ENCODE measurements at regions not wholly inside any gene's neighbourhood (a gene's known extent, or its start where the extent isn't known, plus 50 kb on each side); places are given as distances from the start of the nearest gene placed in this dataset.

DNA sequence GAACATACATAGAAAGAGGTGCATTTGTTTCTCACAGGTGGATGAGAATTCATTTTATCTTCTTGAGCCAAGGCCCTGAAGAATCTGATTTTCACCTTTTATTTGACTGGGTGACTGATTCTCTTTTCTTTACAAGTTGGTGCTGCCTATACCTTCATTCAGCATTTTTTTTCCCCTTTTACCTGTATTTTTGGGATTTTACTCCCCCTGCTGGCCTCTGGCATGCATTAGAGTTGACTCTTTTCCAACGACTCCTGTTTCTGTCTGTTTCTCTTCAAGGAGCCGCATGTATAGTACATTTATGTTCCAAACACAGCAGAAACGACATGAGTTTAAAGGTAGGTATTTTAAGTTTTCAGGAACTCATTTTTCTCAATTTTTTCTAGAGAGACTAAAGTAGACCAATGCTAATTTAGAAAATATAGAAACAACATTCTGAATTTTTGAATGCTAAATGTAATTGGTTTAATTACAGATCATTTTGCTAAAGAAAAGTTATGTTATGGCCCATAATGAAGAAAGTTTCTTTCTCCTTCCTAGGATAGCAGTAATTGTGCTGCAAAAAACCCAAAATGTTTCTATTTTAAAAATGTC, 149.8 kb upstream of the HDAC9 start:
- intact Hi-C loops (cut with micrococcal nuclease), result loop anchor here (1.0 to 10.0 kb wide), 6 partner anchors 281 to 1361 kb away; no protein-coding TSS in a partner anchor
- H3K36me3 Mint-ChIP-seq (ENCODE audit: low read depth), result no peaks in the 10 kb centered on the region
- peaks cover 11% of the 10 kb centered on the region for H3K27me3 Mint-ChIP-seq (ENCODE audit: low read depth)
- H3K4me3 Mint-ChIP-seq, result no peak overlapping the region
- CTCF ChIA-PET, result interaction anchor here (0.6 to 1.7 kb wide), 10 partner anchors 13 to 1451 kb away, joined by 3 to 11 read pairs (median 4); no protein-coding TSS in a partner anchor
- no peaks in the 10 kb centered on the region for H3K4me1 Mint-ChIP-seq (ENCODE audit: low read depth)
- peaks cover 3% of the 10 kb centered on the region for H3K9me3 Mint-ChIP-seq
- DNase-seq, result peak; percentile 44
- H3K27ac Mint-ChIP-seq, result no peak overlapping the region

DNA sequence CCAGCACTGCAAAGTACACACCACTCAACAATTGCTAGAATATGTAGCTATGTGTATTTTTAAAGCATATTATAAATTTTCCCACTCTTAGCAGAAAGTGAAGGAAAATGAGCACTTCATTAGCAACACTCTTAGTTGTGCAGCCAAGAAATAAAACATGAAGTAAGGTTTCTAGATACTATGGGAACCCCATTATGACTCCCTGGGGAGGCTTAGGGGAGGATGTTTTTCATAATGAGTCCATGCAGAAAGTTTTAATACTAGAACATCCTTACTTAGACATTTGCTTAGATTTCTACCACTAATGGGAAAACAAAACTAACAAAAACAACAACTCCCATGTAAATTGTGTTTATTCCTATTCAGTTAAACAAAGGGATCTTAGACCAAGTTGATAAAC, 148.4 kb upstream of the HDAC9 start:
- DNase-seq, result no peak
- intact Hi-C loops (cut with micrococcal nuclease), result loop anchor here (5.0 to 10.0 kb wide), 2 partner anchors 375 to 1362 kb away; no protein-coding TSS in a partner anchor
- CTCF ChIA-PET, result interaction anchor here (0.6 to 1.4 kb wide), 2 partner anchors 11 to 664 kb away, joined by 3 read pairs; no protein-coding TSS in a partner anchor
- Mint-ChIP-seq H3K4me3 (no peak overlapping the region), H3K27me3 (ENCODE audit: low read depth) (peaks cover 5% of the 10 kb centered on the region), H3K27ac (no peak overlapping the region), H3K36me3 (ENCODE audit: low read depth) (no peaks in the 10 kb centered on the region), H3K4me1 (ENCODE audit: low read depth) (no peaks in the 10 kb centered on the region), H3K9me3 (no peaks in the 10 kb centered on the region)

DNA sequence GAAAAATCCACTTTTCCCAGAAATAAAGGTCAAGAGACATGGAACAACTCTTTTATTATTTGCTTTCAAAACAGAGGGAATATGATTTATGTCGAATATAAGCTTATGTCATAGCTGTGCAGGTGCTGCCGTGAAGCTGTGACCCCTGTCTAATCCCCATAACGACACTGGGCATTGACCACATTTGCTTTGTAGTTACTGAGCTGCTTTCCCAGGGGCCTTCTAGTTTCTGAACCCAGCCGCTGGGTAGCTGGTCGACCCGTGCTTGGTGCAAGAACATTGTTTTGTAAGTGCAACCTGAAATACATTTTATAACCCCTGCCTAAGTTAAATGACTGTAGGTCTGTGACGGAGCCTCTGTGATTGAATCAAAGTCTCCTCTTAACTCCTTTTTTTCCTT, 144.9 kb upstream of the HDAC9 start:
- DNase-seq, result no peak
- H3K9me3 Mint-ChIP-seq, result no peaks in the 10 kb centered on the region
- H3K4me3 Mint-ChIP-seq, result no peak overlapping the region
- peaks cover 2% of the 10 kb centered on the region for H3K4me1 Mint-ChIP-seq (ENCODE audit: low read depth)
- H3K36me3 Mint-ChIP-seq (ENCODE audit: low read depth), result no peaks in the 10 kb centered on the region
- no peak overlapping the region for H3K27ac Mint-ChIP-seq
- intact Hi-C loops (cut with micrococcal nuclease), result loop anchor here (5.0 kb wide), 1 partner anchor 1142 kb away; no protein-coding TSS in a partner anchor
- CTCF ChIA-PET, result no interaction called here
- H3K27me3 Mint-ChIP-seq (ENCODE audit: low read depth), result no peaks in the 10 kb centered on the region

DNA sequence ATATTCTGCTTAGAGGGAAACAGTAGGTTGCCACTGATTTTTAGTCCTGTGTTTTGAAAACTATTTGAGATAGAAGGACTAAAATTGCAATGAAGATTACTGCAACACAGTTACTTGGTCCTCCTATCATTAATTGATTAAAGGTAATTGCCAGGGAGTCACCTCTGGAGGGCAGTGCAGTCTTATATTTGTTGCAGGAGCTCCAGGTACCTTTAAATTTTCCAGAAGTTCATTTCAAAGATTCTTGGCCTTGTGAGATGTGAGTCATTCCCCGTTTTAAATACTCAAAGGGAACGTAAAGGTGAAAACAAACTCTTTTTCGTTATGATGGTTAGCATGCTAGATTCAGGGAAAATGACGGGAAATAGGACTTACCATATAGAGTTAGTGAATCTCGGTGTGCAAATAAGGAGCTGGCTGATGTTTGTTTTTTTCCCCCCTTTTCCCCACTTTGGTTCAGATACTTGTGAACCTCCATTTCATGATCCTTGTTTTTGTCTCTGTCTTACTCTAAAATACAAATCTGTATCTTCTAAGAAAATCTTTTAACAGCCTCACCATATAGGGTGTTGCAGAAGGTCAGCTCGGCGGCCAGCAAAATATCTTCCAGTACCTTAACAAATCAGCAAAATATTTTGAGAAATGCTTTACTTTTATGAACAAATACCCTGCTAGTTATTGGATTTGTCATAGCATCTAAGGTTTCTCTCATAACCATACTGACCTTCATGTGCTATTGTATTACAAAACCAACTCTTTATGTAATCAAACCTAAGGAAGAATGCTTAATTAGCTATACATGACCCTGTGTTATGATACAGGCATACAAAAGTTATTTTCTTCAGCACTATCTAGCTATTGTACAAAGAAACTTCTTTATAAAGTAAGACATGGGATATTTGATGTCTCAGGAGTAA, 143.0 kb upstream of the HDAC9 start:
- H3K27ac Mint-ChIP-seq, result no peak overlapping the region
- peak; percentile 41 for DNase-seq

DNA sequence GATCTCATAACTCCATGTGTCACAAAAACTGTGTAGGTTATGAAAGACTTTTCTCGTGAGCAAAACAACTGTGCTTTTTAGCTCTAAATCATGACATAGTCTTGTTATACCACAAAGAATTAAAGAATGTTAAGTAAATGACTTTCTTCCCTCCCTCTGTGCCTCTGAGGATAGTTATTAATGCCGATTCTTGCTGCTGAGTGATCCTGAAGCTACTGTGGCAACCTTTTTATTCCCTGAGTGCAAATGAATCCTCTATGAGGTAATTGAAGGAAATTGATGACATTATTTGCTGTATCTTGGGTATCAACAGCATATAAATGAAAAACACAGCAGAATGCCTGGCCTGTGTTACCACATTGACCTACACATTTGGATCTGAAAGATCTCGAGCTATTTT, 142.2 kb upstream of the HDAC9 start:
- no peaks in the 10 kb centered on the region for H3K27me3 Mint-ChIP-seq (ENCODE audit: low read depth)
- no peaks in the 10 kb centered on the region for H3K36me3 Mint-ChIP-seq (ENCODE audit: low read depth)
- H3K9me3 Mint-ChIP-seq, result no peaks in the 10 kb centered on the region
- H3K4me3 Mint-ChIP-seq, result no peak overlapping the region
- peaks cover 3% of the 10 kb centered on the region for H3K4me1 Mint-ChIP-seq (ENCODE audit: low read depth)
- no peak overlapping the region for H3K27ac Mint-ChIP-seq
- intact Hi-C loops (cut with micrococcal nuclease), result loop anchor here (5.0 kb wide), 1 partner anchor 1139 kb away; no protein-coding TSS in a partner anchor
- CTCF ChIA-PET, result interaction anchor here (0.7 to 1.8 kb wide), 9 partner anchors 10 to 1933 kb away, joined by 3 to 9 read pairs (median 3); no protein-coding TSS in a partner anchor
- DNase-seq, result no peak

More for the DNA sequence above, 143.0 kb upstream of the HDAC9 start:
- H3K36me3 Mint-ChIP-seq (ENCODE audit: low read depth), result no peaks in the 10 kb centered on the region
- peaks cover 3% of the 10 kb centered on the region for H3K4me1 Mint-ChIP-seq (ENCODE audit: low read depth)
- H3K9me3 Mint-ChIP-seq, result no peaks in the 10 kb centered on the region
- intact Hi-C loops (cut with micrococcal nuclease), result loop anchor here (1.0 to 5.0 kb wide), 4 partner anchors 314 to 1313 kb away; no protein-coding TSS in a partner anchor
- H3K4me3 Mint-ChIP-seq, result no peak overlapping the region
- CTCF ChIA-PET, result interaction anchor here (0.6 to 1.8 kb wide), 16 partner anchors 9 to 1932 kb away, joined by 3 to 9 read pairs (median 3); no protein-coding TSS in a partner anchor
- H3K27me3 Mint-ChIP-seq (ENCODE audit: low read depth), result no peaks in the 10 kb centered on the region

DNA sequence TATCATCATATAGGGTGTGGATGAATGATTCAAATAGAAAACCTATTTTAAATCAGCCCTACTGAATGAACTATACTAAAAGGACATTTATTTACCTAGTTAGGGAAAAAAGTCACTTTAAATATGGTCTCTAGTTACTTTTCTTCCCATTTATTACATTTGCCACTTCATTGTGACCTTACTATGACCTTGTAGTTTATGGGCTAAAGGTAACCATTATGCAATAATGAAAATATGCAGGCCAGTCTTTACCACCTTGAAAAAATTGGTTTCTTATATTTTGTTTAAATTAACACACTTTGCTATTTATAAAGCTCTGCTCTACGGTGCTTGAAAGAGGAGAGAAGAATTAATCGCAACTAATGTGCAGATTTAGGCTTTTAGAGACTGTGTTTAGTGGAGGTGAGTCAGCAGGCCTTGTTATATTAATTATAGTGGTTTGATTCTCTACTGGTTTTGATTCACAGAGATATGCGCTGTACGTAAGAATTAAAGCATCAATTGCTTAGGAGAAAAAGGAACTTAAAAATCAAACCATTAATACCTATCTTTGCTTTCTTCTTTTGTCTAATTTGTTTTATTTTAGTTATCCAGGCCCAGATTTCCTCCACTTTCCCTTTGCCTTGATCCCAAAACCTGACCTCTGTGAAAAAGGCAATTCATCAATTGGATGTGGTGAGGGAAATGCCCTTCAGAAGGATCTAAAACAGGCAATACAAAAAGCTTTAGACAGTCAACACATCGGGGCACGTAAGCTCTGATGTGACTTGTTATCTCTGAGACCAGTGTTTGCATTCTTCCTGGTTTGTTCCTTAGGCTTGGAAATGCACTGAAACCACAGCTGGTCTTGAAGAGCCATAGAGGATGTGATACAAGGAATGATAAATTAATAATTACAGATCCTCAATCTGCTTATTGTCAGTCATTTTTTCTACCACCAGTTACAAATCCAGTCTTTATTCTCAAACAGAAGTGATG, 141.2 kb upstream of the HDAC9 start:
- CTCF ChIA-PET, result interaction anchor here (0.7 to 1.2 kb wide), 4 partner anchors 264 to 697 kb away, joined by 3 to 4 read pairs (median 3); no protein-coding TSS in a partner anchor

DNA sequence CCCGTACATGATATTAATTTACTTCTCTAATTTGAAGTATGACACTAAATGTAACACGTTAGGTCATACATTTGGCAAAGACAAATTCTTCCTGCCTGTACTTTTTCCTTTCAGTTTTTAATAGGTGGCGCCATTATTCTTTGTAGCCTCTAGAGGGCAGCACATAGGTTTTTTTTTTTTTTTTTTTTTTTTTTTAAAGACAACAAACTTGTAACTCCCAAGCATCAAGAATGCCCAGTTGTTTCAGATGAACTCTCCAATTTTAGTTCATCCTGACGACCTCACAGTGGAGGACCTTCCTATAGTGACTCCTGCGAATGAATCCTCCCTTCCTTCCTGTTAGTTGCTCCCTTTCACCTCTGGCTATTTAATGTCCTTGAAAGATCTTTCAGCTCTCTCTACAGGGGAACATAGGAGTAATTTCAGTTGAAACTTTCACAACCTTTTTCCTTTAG, 139.3 kb upstream of the HDAC9 start:
- intact Hi-C loops (cut with micrococcal nuclease), result loop anchor here (1.0 to 2.0 kb wide), 2 partner anchors 215 to 1309 kb away; no protein-coding TSS in a partner anchor
- DNase-seq, result no peak
- Mint-ChIP-seq H3K27ac (no peak overlapping the region), H3K4me1 (ENCODE audit: low read depth) (peaks cover 3% of the 10 kb centered on the region), H3K36me3 (ENCODE audit: low read depth) (no peaks in the 10 kb centered on the region), H3K27me3 (ENCODE audit: low read depth) (peaks cover 2% of the 10 kb centered on the region), H3K4me3 (no peak overlapping the region), H3K9me3 (no peaks in the 10 kb centered on the region)
- CTCF ChIA-PET, result interaction anchor here (0.6 to 0.9 kb wide), 3 partner anchors 32 to 253 kb away, joined by 3 to 4 read pairs (median 3); no protein-coding TSS in a partner anchor

More for the DNA sequence above, 141.2 kb upstream of the HDAC9 start:
- Mint-ChIP-seq H3K4me1 (ENCODE audit: low read depth) (peaks cover 3% of the 10 kb centered on the region), H3K27ac (no peak overlapping the region), H3K27me3 (ENCODE audit: low read depth) (no peaks in the 10 kb centered on the region), H3K9me3 (no peaks in the 10 kb centered on the region), H3K36me3 (ENCODE audit: low read depth) (no peaks in the 10 kb centered on the region), H3K4me3 (no peak overlapping the region)
- intact Hi-C loops (cut with micrococcal nuclease), result loop anchor here (5.0 kb wide), 1 partner anchor 1138 kb away; no protein-coding TSS in a partner anchor
- DNase-seq, result no peak

DNA sequence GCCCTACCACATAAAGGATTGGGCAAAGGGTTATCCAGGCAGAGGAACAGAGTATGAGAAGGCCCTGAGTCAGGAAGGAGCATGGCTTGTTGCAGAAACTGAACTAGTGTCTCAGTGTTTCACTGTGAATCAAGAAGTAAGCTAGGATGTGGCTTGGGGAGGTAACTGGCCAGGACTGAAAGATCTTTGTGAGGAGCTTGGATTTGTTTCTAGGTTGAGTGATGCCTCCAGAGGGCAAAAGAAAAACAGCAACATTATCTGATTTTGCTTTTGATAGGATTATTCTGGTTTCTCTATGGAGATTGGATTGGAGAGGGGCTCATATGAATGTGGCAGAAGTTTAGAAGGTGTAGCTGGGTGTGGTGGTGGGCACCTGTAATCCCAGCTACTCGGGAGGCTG, 137.9 kb upstream of the HDAC9 start:
- H3K4me3 Mint-ChIP-seq, result no peak overlapping the region
- no peak for DNase-seq
- CTCF ChIA-PET, result interaction anchor here (1.0 to 1.4 kb wide), 6 partner anchors 9 to 748 kb away, joined by 3 to 4 read pairs (median 4); no protein-coding TSS in a partner anchor

DNA sequence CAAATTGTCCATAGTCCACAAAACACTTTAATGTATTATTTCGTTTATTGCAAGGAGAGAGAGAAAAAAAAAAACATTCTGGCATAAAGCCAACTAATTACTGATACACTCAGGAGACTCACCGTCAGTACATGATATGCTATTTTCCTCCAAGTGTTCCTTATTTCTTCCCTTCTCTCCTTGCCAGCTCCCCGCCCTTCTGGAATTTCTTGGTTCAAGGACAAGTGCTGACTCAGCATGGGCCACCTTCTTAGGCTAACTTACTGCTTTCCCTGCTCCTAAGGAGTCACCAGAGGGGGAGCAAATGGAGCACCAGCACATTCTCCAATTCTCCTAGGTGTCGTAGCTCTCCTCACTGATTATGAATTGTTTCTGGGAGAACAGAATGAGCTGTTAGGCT, 133.8 kb upstream of the HDAC9 start:
- Mint-ChIP-seq H3K27me3 (ENCODE audit: low read depth) (peaks cover 2% of the 10 kb centered on the region), H3K9me3 (no peaks in the 10 kb centered on the region), H3K4me1 (ENCODE audit: low read depth) (no peaks in the 10 kb centered on the region), H3K4me3 (no peak overlapping the region), H3K27ac (no peak overlapping the region), H3K36me3 (ENCODE audit: low read depth) (no peaks in the 10 kb centered on the region)
- CTCF ChIA-PET, result interaction anchor here (1.6 kb wide), 1 partner anchor 9 kb away, joined by 3 read pairs; no protein-coding TSS in a partner anchor
- DNase-seq, result no peak
- intact Hi-C loops (cut with micrococcal nuclease), result no loop called here

More for the DNA sequence above, 137.9 kb upstream of the HDAC9 start:
- intact Hi-C loops (cut with micrococcal nuclease), result loop anchor here (2.0 kb wide), 1 partner anchor 213 kb away; no protein-coding TSS in a partner anchor
- H3K4me1 Mint-ChIP-seq (ENCODE audit: low read depth), result peaks cover 3% of the 10 kb centered on the region
- H3K9me3 Mint-ChIP-seq, result no peaks in the 10 kb centered on the region
- no peak overlapping the region for H3K27ac Mint-ChIP-seq
- no peaks in the 10 kb centered on the region for H3K36me3 Mint-ChIP-seq (ENCODE audit: low read depth)
- H3K27me3 Mint-ChIP-seq (ENCODE audit: low read depth), result peaks cover 2% of the 10 kb centered on the region

DNA sequence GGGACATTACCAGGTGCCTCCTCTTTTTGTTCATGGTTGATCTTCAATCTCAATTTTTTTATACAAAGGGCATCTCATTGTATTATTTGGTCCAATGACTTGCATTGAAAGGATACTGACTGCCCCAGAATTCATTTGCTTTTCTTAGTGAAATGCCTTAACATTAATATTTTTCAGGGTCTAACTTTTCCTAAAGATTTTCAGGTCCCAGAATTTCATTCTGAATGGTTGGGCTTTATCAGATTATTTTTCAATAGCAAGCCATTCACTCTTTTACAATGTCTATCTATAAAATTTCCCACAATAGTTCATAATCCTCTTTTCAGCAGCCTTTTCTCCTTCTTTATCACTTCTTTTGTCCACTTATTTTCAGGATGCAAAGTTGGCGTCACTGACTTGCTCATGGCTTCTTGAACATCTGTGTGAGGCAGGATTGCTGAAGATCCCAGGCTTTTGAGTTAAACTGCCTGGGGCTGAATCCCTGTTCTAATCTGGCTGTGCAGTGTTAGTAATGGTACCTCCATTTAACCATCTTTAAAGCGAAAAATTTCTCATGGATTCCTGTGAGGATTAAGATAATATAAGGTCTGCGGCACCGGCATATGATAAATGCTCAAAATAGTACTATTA, 131.7 kb upstream of the HDAC9 start:
- H3K4me3 Mint-ChIP-seq, result no peak overlapping the region
- H3K9me3 Mint-ChIP-seq, result no peaks in the 10 kb centered on the region
- CTCF ChIA-PET, result interaction anchor here (0.8 kb wide), 1 partner anchor 11 kb away, joined by 3 read pairs; no protein-coding TSS in a partner anchor
- H3K27ac Mint-ChIP-seq, result no peak overlapping the region
- H3K27me3 Mint-ChIP-seq (ENCODE audit: low read depth), result peaks cover 2% of the 10 kb centered on the region
- DNase-seq, result no peak
- H3K36me3 Mint-ChIP-seq (ENCODE audit: low read depth), result no peaks in the 10 kb centered on the region
- H3K4me1 Mint-ChIP-seq (ENCODE audit: low read depth), result no peaks in the 10 kb centered on the region
- intact Hi-C loops (cut with micrococcal nuclease), result no loop called here

DNA sequence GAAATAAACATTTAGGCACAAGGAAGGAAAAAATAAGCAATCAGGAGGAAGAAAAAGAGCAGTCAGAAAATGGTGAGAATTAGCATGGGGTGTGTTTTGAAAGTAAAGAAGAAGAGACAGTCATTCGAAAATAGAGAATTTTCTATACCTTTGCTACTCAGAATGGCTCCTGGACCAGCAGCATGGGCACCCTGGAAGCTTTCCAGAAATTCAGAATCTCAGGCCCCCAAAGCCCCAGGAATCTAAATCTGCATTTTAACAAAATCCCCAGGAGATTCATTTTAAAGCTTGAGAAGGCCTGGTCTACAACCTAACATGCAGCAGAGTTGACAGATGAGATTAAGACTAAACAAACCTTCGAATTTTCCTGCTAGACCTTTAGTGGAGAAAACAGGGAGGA, 131.2 kb upstream of the HDAC9 start:
- Mint-ChIP-seq H3K27me3 (ENCODE audit: low read depth) (peaks cover 2% of the 10 kb centered on the region), H3K4me3 (no peak overlapping the region), H3K36me3 (ENCODE audit: low read depth) (no peaks in the 10 kb centered on the region), H3K4me1 (ENCODE audit: low read depth) (no peaks in the 10 kb centered on the region), H3K27ac (no peak overlapping the region), H3K9me3 (no peaks in the 10 kb centered on the region)
- no peak for DNase-seq
- intact Hi-C loops (cut with micrococcal nuclease), result no loop called here
- CTCF ChIA-PET, result interaction anchor here (0.8 kb wide), 1 partner anchor 11 kb away, joined by 3 read pairs; no protein-coding TSS in a partner anchor

Measured in activated naive CD4-positive, alpha-beta T cell treated with anti-CD3 and anti-CD28 coated beads for 36 hours (primary cell).